A549 (cell line): ENCODE measurements at regions not wholly inside any gene's neighbourhood (a gene's known extent, or its start where the extent isn't known, plus 50 kb on each side); places are given as distances from the start of the nearest gene placed in this dataset.

Source experiments
- HDAC2 ChIP-seq: fragments of 200-600 bp; sonication (generic); IDR thresholded peaks from 2 replicates; pipeline ENCODE4 v1.6.1; 2016
- JUN ChIP-seq, 2 experiments: fragments of >200 bp; sonication (Bioruptor Twin); formaldehyde crosslinking; IDR thresholded peaks; 2 replicates in 1 of 2; 3 replicates in 1 of 2; pipeline ENCODE4 v1.6.1; 2016 to 2017
- PHF8 ChIP-seq: fragments of 200-600 bp; sonication (generic); IDR thresholded peaks from 2 replicates; pipeline ENCODE4 v1.6.1; 2016; ENCODE audit warnings: low read depth, mild to moderate bottlenecking, antibody characterized with exemption, moderate library complexity, borderline replicate concordance
- POLR2A ChIP-seq: IDR thresholded peaks from 2 replicates; pipeline ENCODE4 v1.6.1; 2012; ENCODE audit warnings: mild to moderate bottlenecking, low read length
- POLR2AphosphoS2 ChIP-seq: conservative IDR thresholded peaks from 2 replicates; pipeline ENCODE4 v1.6.1; 2012; ENCODE audit warnings: low read length, improper control_type of control experiment, inconsistent platforms
- RAD21 ChIP-seq, 2 experiments: fragments of >200 bp in 1 of 2; sonication (Bioruptor Twin) in 1 of 2; formaldehyde crosslinking in 1 of 2; IDR thresholded peaks in 1 of 2; conservative IDR thresholded peaks in 1 of 2; 2 replicates in 1 of 2; 3 replicates in 1 of 2; pipeline ENCODE4 v1.6.1; 2012 to 2018; ENCODE audit warnings: inconsistent platforms in 1 of 2
- RNF2 ChIP-seq: fragments of 200-600 bp; sonication (generic); IDR thresholded peaks from 2 replicates; pipeline ENCODE4 v1.6.1; 2016; ENCODE audit warnings: low read depth, mild to moderate bottlenecking, antibody characterized with exemption, moderate library complexity, borderline replicate concordance
- ZSCAN20 ChIP-seq: fragments of 250-450 bp; sonication (Bioruptor Pico); IDR thresholded peaks from 2 replicates; pipeline ENCODE4 v1.8.0; 2022; ENCODE audit warnings: mild to moderate bottlenecking, moderate library complexity
- TF ChIP-seq, protein P1 (sequence below): fragments of >200 bp; sonication (Bioruptor Twin); formaldehyde crosslinking; IDR thresholded peaks from 3 replicates; pipeline ENCODE4 v1.5.1; 2016
- TF ChIP-seq, protein P2 (sequence below): IDR thresholded peaks from 2 replicates; pipeline ENCODE4 v1.6.1; 2012

DNA sequence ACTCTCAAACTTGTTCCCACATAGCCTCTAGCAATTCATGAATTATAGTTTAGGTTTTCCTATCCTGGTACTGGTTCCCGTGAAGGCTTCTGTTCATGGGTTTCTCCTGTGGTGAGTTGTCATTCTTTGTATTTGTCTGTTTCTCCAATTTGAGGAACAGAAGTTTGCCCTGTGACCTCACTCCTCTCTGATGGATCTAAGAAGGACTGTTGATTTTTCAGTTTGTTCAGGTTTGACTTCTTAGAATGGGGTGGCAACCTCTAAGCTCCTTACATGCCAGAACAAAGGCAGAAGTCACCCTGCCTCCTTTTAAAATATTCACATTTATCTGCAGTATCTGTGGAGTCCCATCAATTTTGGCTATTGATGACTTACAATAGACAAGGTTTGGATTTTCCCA lies 354.0 kb downstream of the SPRY2 start:
- TF ChIP-seq HDAC2 (no peak), RNF2 (no peak), ZSCAN20 (CRISPR knock-in tag) (no peak), PHF8 (no peak), JUN (IDR thresholded peaks at IDR 0.05) (no peak), POLR2AphosphoS2 (no peak), RAD21 (conservative IDR thresholded peaks at IDR 0.05 in 1 of 2, IDR thresholded peaks at IDR 0.05 in 1 of 2) (no peak), POLR2A (no peak)
- TF ChIP-seq, protein P1, sequence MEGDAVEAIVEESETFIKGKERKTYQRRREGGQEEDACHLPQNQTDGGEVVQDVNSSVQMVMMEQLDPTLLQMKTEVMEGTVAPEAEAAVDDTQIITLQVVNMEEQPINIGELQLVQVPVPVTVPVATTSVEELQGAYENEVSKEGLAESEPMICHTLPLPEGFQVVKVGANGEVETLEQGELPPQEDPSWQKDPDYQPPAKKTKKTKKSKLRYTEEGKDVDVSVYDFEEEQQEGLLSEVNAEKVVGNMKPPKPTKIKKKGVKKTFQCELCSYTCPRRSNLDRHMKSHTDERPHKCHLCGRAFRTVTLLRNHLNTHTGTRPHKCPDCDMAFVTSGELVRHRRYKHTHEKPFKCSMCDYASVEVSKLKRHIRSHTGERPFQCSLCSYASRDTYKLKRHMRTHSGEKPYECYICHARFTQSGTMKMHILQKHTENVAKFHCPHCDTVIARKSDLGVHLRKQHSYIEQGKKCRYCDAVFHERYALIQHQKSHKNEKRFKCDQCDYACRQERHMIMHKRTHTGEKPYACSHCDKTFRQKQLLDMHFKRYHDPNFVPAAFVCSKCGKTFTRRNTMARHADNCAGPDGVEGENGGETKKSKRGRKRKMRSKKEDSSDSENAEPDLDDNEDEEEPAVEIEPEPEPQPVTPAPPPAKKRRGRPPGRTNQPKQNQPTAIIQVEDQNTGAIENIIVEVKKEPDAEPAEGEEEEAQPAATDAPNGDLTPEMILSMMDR, result no peak
- TF ChIP-seq, protein P2, sequence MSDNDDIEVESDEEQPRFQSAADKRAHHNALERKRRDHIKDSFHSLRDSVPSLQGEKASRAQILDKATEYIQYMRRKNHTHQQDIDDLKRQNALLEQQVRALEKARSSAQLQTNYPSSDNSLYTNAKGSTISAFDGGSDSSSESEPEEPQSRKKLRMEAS, result no peak
